K562 (cell line): ENCODE measurements at regions not wholly inside any gene's neighbourhood (a gene's known extent, or its start where the extent isn't known, plus 50 kb on each side); places are given as distances from the start of the nearest gene placed in this dataset.

Source experiments
- ATAC-seq: fragments of 200-7000 bp; cut with Tn5 transposase; 3 replicates; pipeline ENCODE4 v1.9.1; 2020; ENCODE audit warnings: moderate library complexity
- BruUV-seq: library from RNA; stranded (reverse); fragments of 400-500 nt; replicated peaks from 2 replicates; lab custom pipeline; 2021; lab: Mats Ljungman, UMichigan
- CTCF ChIA-PET: fragments of 300-600 bp; formaldehyde crosslinking; extraction: SDS; loops from one replicate; lab custom pipeline; 2021; ENCODE audit warnings: low intra/inter-chr PET ratio; lab: Yijun Ruan, JAX
- POLR2A ChIA-PET: fragments of 300-600, 350-650 bp; sonication (Branson Sonifier 250); formaldehyde crosslinking; extraction: SDS; loops from one replicate; lab custom pipeline; 2021; ENCODE audit warnings: antibody characterized with exemption, inconsistent platforms; lab: Yijun Ruan, JAX
- DNase-seq, 4 experiments: peaks; one replicate each; pipeline versions ENCODE4 v3.0.0 to v3.0.0-alpha.2; 2011 to 2018; ENCODE audit warnings: low spot score in 3 of 4, mixed read lengths in 3 of 4; ENCODE audit errors: extremely low read depth in 1 of 4
- FAIRE-seq: peaks from 2 replicates; lab custom pipeline; 2011; peaks lifted over from hg19 to GRCh38; lab: Jason Lieb, UNC
- H2AFZ ChIP-seq: 2 replicates; pipeline ENCODE4 v1.6.0; 2011; ENCODE audit warnings: low read depth, low read length, control low read depth, inconsistent platforms
- H3K27ac ChIP-seq: fragments of 200-600 bp; 3 replicates; pipeline ENCODE4 v1.8.0; 2011; ENCODE audit warnings: low read depth, mild to moderate bottlenecking, control low read depth, inconsistent platforms, low read length, moderate library complexity, mixed read lengths; ENCODE audit errors: extremely low read depth
- H3K27me3 ChIP-seq, 2 experiments: fragments of 300-600 bp in 1 of 2; 2 replicates in 1 of 2; 3 replicates in 1 of 2; pipeline versions ENCODE4 v1.6.0 to v1.8.0; 2011; ENCODE audit warnings: inconsistent platforms in 2 of 2, low read length in 2 of 2, mild to moderate bottlenecking in 1 of 2, mixed read lengths in 1 of 2, moderate library complexity in 1 of 2; ENCODE audit not compliant: control insufficient read depth in 2 of 2, insufficient read depth in 2 of 2
- H3K36me3 ChIP-seq: fragments of 300-600 bp; 3 replicates; pipeline ENCODE4 v1.8.0; 2011; ENCODE audit warnings: mild to moderate bottlenecking, low read length, inconsistent platforms; ENCODE audit not compliant: control insufficient read depth, insufficient read depth
- H3K4me1 ChIP-seq, 2 experiments: fragments of 200-600 bp in 1 of 2; replicated peaks in 1 of 2; 2 replicates in 1 of 2; 3 replicates in 1 of 2; pipeline versions ENCODE4 v1.5.1 to v1.8.0; 2011; ENCODE audit warnings: inconsistent platforms in 2 of 2, low read length in 2 of 2, mild to moderate bottlenecking in 1 of 2, mixed read lengths in 1 of 2, moderate library complexity in 1 of 2; ENCODE audit not compliant: control insufficient read depth in 2 of 2, insufficient read depth in 2 of 2
- H3K4me2 ChIP-seq: 2 replicates; pipeline ENCODE4 v1.6.1; 2011; ENCODE audit warnings: low read length, control low read depth, inconsistent platforms, mixed read lengths; ENCODE audit not compliant: insufficient read depth
- H3K4me3 ChIP-seq: fragments of 200-600 bp; sonication (generic), shearing (Covaris generic); 2 replicates; pipeline ENCODE4 v1.5.1; 2016; ENCODE audit warnings: control low read depth, inconsistent platforms
- H3K79me2 ChIP-seq: fragments of 200-600 bp; 3 replicates; pipeline ENCODE4 v1.8.0; 2011; ENCODE audit warnings: low read length, inconsistent platforms; ENCODE audit not compliant: control insufficient read depth, insufficient read depth
- H3K9ac ChIP-seq, 2 experiments: 2 replicates each; pipeline versions ENCODE4 v1.6.0 to v1.6.1; 2011; ENCODE audit warnings: low read depth in 2 of 2, low read length in 2 of 2, control low read depth in 1 of 2, inconsistent platforms in 1 of 2, mild to moderate bottlenecking in 1 of 2, mixed read lengths in 1 of 2; ENCODE audit not compliant: insufficient read depth in 1 of 2
- H3K9me1 ChIP-seq: one replicate; pipeline ENCODE4 v1.6.0; 2011; ENCODE audit warnings: inconsistent platforms, mild to moderate bottlenecking, low read length, moderate library complexity; ENCODE audit not compliant: control insufficient read depth, insufficient read depth
- H3K9me3 ChIP-seq: replicated peaks from 2 replicates; pipeline ENCODE4 v1.5.1; 2011; ENCODE audit warnings: low read depth, low read length, inconsistent platforms; ENCODE audit not compliant: control insufficient read depth, insufficient read depth
- H4K20me1 ChIP-seq: replicated peaks from 2 replicates; pipeline ENCODE4 v1.6.1; 2011; ENCODE audit warnings: low read length, inconsistent platforms, mixed read lengths; ENCODE audit not compliant: control insufficient read depth, insufficient read depth
- ATF1 ChIP-seq, 2 experiments: fragments of 450-650 bp in 1 of 2; IDR thresholded peaks; 2 replicates each; pipeline ENCODE4 v1.6.1; 2016; ENCODE audit warnings: missing compliant biosample characterization in 1 of 2, missing genetic modification characterization in 1 of 2
- CLOCK ChIP-seq: fragments of 250-450 bp; sonication (Bioruptor Pico); IDR thresholded peaks from 2 replicates; pipeline ENCODE4 v1.4.0; 2020; ENCODE audit warnings: mild to moderate bottlenecking, moderate library complexity, borderline replicate concordance
- MCM2 ChIP-seq: fragments of 450-650 bp; IDR thresholded peaks from 2 replicates; pipeline ENCODE4 v1.6.1; 2017; ENCODE audit warnings: low read depth, mild to moderate bottlenecking
- NR2C1 ChIP-seq, 2 experiments: fragments of 450-650 bp; IDR thresholded peaks; 2 replicates each; pipeline ENCODE4 v1.6.1; 2017; ENCODE audit warnings: mild to moderate bottlenecking in 2 of 2, antibody characterized with exemption in 1 of 2, inconsistent platforms in 1 of 2, missing compliant biosample characterization in 1 of 2, missing genetic modification characterization in 1 of 2
- PTBP1 ChIP-seq: fragments of 200-400 bp; formaldehyde crosslinking; IDR thresholded peaks from 2 replicates; pipeline ENCODE4 v1.6.1; 2017; ENCODE audit warnings: low read depth, low read length
- ZBTB43 ChIP-seq: sonication (generic); formaldehyde crosslinking; IDR thresholded peaks from 2 replicates; pipeline ENCODE4 v1.8.0; 2023; ENCODE audit warnings: mild to moderate bottlenecking, missing genetic modification reagents
- WGBS: fragments of 100-300 bp; shearing (Covaris generic); methylation state at CpG from one replicate; pipeline ENCODE4 v1.1.6; 2016; ENCODE audit warnings: low coverage, mixed read lengths; ENCODE audit not compliant: insufficient coverage; ENCODE audit errors: missing lambda C conversion rate; 5-methylcytosine and 5-hydroxymethylcytosine counted together
- in situ Hi-C: fragments of 300-500 bp; cut with MboI; formaldehyde crosslinking; loops from 4 replicates; pipeline ENCODE4 v1.15.0; 2018; ENCODE audit warnings: inconsistent platforms, mixed read lengths
- intact Hi-C: fragments of 100-400 bp; cut with micrococcal nuclease; formaldehyde crosslinking; loops from 2 replicates; pipeline ENCODE4 v1.14.2; 2022
- TF ChIP-seq, protein P1 (sequence below): fragments of 150-350 bp; conservative IDR thresholded peaks from 2 replicates; pipeline ENCODE4 v1.6.1; 2014; ENCODE audit warnings: low read length

DNA sequence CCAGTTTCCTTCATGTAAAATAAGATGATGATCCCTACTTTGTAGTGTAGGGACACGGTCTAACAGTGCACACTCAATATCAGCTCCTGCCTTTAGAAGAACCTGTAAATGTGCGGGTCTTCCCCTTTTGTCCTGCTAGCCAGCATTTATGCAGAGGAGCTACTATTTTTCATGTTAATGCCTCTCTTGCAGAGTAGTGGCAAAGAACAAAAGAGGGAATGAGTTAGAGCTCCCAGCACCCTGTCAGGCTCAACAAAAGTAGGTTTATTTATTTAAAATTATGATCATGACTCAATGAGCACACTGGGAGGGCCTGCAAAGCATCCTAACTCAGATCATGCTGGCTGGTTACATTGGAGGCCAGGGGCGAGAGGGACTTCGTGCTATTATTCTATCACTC lies 414.5 kb upstream of the COBL start:
- no peak overlapping the region for H3K27ac ChIP-seq
- H3K36me3 ChIP-seq = no peaks in the 10 kb centered on the region
- no peak overlapping the region for H2AFZ ChIP-seq
- no peak for FAIRE-seq
- ATAC-seq = no peak
- H3K27me3 ChIP-seq = no peaks in the 10 kb centered on the region
- no peak overlapping the region for H3K4me2 ChIP-seq
- 0% methylated on average over 4 of the region's 4 CpGs for WGBS
- H4K20me1 ChIP-seq = no peaks in the 10 kb centered on the region
- H3K9me1 ChIP-seq = no peaks in the 10 kb centered on the region
- no peak overlapping the region for H3K4me3 ChIP-seq
- H3K9ac ChIP-seq = no peak overlapping the region
- TF ChIP-seq NR2C1 (IDR thresholded peaks at IDR 0.05) (no peak), NR2C1 (tag; IDR thresholded peaks at IDR 0.05) (no peak), ATF1 (CRISPR knock-in tag; IDR thresholded peaks at IDR 0.05) (no peak), ATF1 (tag; IDR thresholded peaks at IDR 0.05) (no peak), CLOCK (CRISPR knock-in tag) (no peak), MCM2 (no peak), PTBP1 (no peak), ZBTB43 (CRISPR knock-in tag) (no peak)
- TF ChIP-seq, protein P1, sequence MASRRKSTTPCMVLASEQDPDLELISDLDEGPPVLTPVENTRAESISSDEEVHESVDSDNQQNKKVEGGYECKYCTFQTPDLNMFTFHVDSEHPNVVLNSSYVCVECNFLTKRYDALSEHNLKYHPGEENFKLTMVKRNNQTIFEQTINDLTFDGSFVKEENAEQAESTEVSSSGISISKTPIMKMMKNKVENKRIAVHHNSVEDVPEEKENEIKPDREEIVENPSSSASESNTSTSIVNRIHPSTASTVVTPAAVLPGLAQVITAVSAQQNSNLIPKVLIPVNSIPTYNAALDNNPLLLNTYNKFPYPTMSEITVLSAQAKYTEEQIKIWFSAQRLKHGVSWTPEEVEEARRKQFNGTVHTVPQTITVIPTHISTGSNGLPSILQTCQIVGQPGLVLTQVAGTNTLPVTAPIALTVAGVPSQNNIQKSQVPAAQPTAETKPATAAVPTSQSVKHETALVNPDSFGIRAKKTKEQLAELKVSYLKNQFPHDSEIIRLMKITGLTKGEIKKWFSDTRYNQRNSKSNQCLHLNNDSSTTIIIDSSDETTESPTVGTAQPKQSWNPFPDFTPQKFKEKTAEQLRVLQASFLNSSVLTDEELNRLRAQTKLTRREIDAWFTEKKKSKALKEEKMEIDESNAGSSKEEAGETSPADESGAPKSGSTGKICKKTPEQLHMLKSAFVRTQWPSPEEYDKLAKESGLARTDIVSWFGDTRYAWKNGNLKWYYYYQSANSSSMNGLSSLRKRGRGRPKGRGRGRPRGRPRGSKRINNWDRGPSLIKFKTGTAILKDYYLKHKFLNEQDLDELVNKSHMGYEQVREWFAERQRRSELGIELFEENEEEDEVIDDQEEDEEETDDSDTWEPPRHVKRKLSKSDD = no peak
- in situ Hi-C loops (no loop called here), intact Hi-C loops (no loop called here)
- H3K9me3 ChIP-seq = no peaks in the 10 kb centered on the region
- H3K4me1 ChIP-seq = no peaks in the 10 kb centered on the region
- ChIA-PET CTCF (no interaction called here), POLR2A (no interaction called here)
- DNase-seq = no peak
- BruUV-seq = no TSS peak
- no peaks in the 10 kb centered on the region for H3K79me2 ChIP-seq
